ENCODE measurements at regions not wholly inside any gene's neighbourhood (a gene's known extent, or its start where the extent isn't known, plus 50 kb on each side); places are given as distances from the start of the nearest gene placed in this dataset.
"Not testable (repeated sequence)": the region's sequence is repeated elsewhere in the genome, so short reads cannot be mapped to it uniquely, and the experiment has no call there.

GRCh38 chr5:126155298-126155697 lies 267.9 kb upstream of the GRAMD2B start:
- not testable (repeated sequence) for TF ChIP-seq CTCF (IDR thresholded peaks at IDR 0.05; ENCODE audit: low read depth, low read length, missing input control); RAD21 (IDR thresholded peaks at IDR 0.05); REST (IDR thresholded peaks at IDR 0.05); SP1 (IDR thresholded peaks at IDR 0.05)

Data from liver (tissue), 3 donors.